ENCODE measurements at regions not wholly inside any gene's neighbourhood (a gene's known extent, or its start where the extent isn't known, plus 50 kb on each side); places are given as distances from the start of the nearest gene placed in this dataset.
A peak's percentile ranks its signal among the peaks of the same experiment; 100 is the strongest.

- ChIA-PET CTCF (interaction anchor here (0.8 to 12.0 kb wide), 13 partner anchors 12 to 1069 kb away, joined by 3 to 233 read pairs (median 4); partner anchors contain the start of gene HNRNPA2B1), POLR2A (no interaction called here)
- H4K20me1 ChIP-seq (replicated peaks; ENCODE audit: control insufficient read depth, extremely low read depth, insufficient read depth, low read length): no peaks in the 10 kb centered on the region
- TF ChIP-seq CTCF (IDR thresholded peaks at IDR 0.05; ENCODE audit: extremely low read depth in 1 of 2, insufficient read depth in 1 of 2, low read depth in 1 of 2, low read length in 2 of 2) (peak in 1 of 2 donors; percentile 25), FOS (IDR thresholded peaks at IDR 0.05; ENCODE audit: borderline replicate concordance, insufficient read depth, low read length) (no peak)
- H3K9me1 ChIP-seq (replicated peaks; ENCODE audit: control insufficient read depth, extremely low read depth, insufficient read depth, low read length): no peaks in the 10 kb centered on the region
- H3K4me2 ChIP-seq (ENCODE audit: insufficient read depth, low read length): no peak overlapping the region
- H2AFZ ChIP-seq (ENCODE audit: low read depth, low read length): no peak overlapping the region
- FAIRE-seq: no peak
- H3K4me1 ChIP-seq (ENCODE audit: control insufficient read depth, extremely low read depth, insufficient read depth, low read length): no peaks in the 10 kb centered on the region
- no peaks in the 10 kb centered on the region for H3K79me2 ChIP-seq (ENCODE audit: control insufficient read depth, insufficient read depth, low read length)
- no peak for DNase-seq (ENCODE audit: low read depth, low spot score)
- H3K9me3 ChIP-seq (replicated peaks; ENCODE audit: control insufficient read depth, insufficient read depth, low read length): no peaks in the 10 kb centered on the region
- H3K9ac ChIP-seq (replicated peaks; ENCODE audit: extremely low read depth, insufficient read depth, low read length): no peak overlapping the region
- dilution Hi-C loops (cut with MboI; ENCODE audit: extremely low pct_ligation_motif_present, low sequenced_read_pairs) (no loop called here), intact Hi-C loops (cut with micrococcal nuclease) (loop anchor here (1.0 to 5.0 kb wide), 7 partner anchors 60 to 1069 kb away; partner anchors contain the start of gene NFE2L3)
- H3K4me3 ChIP-seq (replicated peaks in 1 of 3; ENCODE audit: insufficient read depth in 1 of 3, low read depth in 1 of 3, low read length in 3 of 3): no peak overlapping the region
- H3K27ac ChIP-seq (ENCODE audit: insufficient read depth, low read depth, low read length): no peak overlapping the region
- H3K27me3 ChIP-seq (ENCODE audit: control insufficient read depth in 2 of 2, insufficient read depth in 2 of 2, low read length in 2 of 2): peaks cover 0 to 3% of the 10 kb centered on the region in 2 experiments
- no peaks in the 10 kb centered on the region for H3K36me3 ChIP-seq (ENCODE audit: control insufficient read depth in 2 of 2, extremely low read depth in 1 of 2, insufficient read depth in 2 of 2, low read length in 2 of 2)
- no TSS peak for BruUV-seq (replicated peaks)
These were observed 60.1 kb upstream of the NFE2L3 start for GRCh38 chr7:26091933-26092332.

GRCh38 chr7:26093023-26093422 lies 59.0 kb upstream of the NFE2L3 start:
- Histone ChIP-seq H3K9me1 (replicated peaks; ENCODE audit: control insufficient read depth, extremely low read depth, insufficient read depth, low read length) (no peaks in the 10 kb centered on the region), H3K79me2 (ENCODE audit: control insufficient read depth, insufficient read depth, low read length) (no peaks in the 10 kb centered on the region), H3K27me3 (ENCODE audit: control insufficient read depth in 2 of 2, insufficient read depth in 2 of 2, low read length in 2 of 2) (no peaks in the 10 kb centered on the region), H3K4me3 (replicated peaks in 1 of 3; ENCODE audit: insufficient read depth in 1 of 3, low read depth in 1 of 3, low read length in 3 of 3) (no peak overlapping the region), H3K4me2 (ENCODE audit: insufficient read depth, low read length) (no peak overlapping the region), H2AFZ (ENCODE audit: low read depth, low read length) (no peak overlapping the region), H3K9me3 (replicated peaks; ENCODE audit: control insufficient read depth, insufficient read depth, low read length) (no peaks in the 10 kb centered on the region), H3K27ac (ENCODE audit: insufficient read depth, low read depth, low read length) (no peak overlapping the region), H3K9ac (replicated peaks; ENCODE audit: extremely low read depth, insufficient read depth, low read length) (no peak overlapping the region), H3K36me3 (ENCODE audit: control insufficient read depth in 2 of 2, extremely low read depth in 1 of 2, insufficient read depth in 2 of 2, low read length in 2 of 2) (no peaks in the 10 kb centered on the region), H3K4me1 (ENCODE audit: control insufficient read depth, extremely low read depth, insufficient read depth, low read length) (no peaks in the 10 kb centered on the region), H4K20me1 (replicated peaks; ENCODE audit: control insufficient read depth, extremely low read depth, insufficient read depth, low read length) (no peaks in the 10 kb centered on the region)
- CTCF ChIA-PET: interaction anchor here (0.8 to 12.0 kb wide), 12 partner anchors 10 to 1068 kb away, joined by 3 to 233 read pairs (median 4); partner anchors contain the start of gene HNRNPA2B1
- BruUV-seq (replicated peaks): no TSS peak
- intact Hi-C loops (cut with micrococcal nuclease) (loop anchor here (5.0 kb wide), 1 partner anchor 59 kb away; the partner anchor contains the start of gene NFE2L3), dilution Hi-C loops (cut with MboI; ENCODE audit: extremely low pct_ligation_motif_present, low sequenced_read_pairs) (no loop called here)
- POLR2A ChIA-PET: no interaction called here
- FAIRE-seq (no peak), DNase-seq (ENCODE audit: low read depth, low spot score) (no peak)
- TF ChIP-seq POLR2A (IDR thresholded peaks at IDR 0.05; ENCODE audit: low read depth, low read length) (no peak), EZH2 (IDR thresholded peaks at IDR 0.05; ENCODE audit: borderline replicate concordance, low read depth, low read length, severe bottlenecking) (no peak), CTCF (IDR thresholded peaks at IDR 0.05; ENCODE audit: extremely low read depth in 1 of 2, insufficient read depth in 1 of 2, low read depth in 1 of 2, low read length in 2 of 2) (no peak), FOS (IDR thresholded peaks at IDR 0.05; ENCODE audit: borderline replicate concordance, insufficient read depth, low read length) (no peak)
